ENCODE measurements at regions not wholly inside any gene's neighbourhood (a gene's known extent, or its start where the extent isn't known, plus 50 kb on each side); places are given as distances from the start of the nearest gene placed in this dataset.
"Not testable (repeated sequence)": the region's sequence is repeated elsewhere in the genome, so short reads cannot be mapped to it uniquely, and the experiment has no call there.

- not testable (repeated sequence) for DNase-seq (ENCODE audit: low read depth); H3K9ac ChIP-seq (ENCODE audit: low read length); H3K4me3 ChIP-seq (ENCODE audit: low read length); H3K9me3 ChIP-seq (ENCODE audit: control insufficient read depth, low read length); H3K4me1 ChIP-seq (ENCODE audit: control insufficient read depth, insufficient read depth, low read length); H3K27me3 ChIP-seq (replicated peaks; ENCODE audit: control insufficient read depth, insufficient read depth, low read length); H3K36me3 ChIP-seq (ENCODE audit: control insufficient read depth, insufficient read depth, low read length, severe bottlenecking)
Observed at GRCh38 chr13:72545895-72546294, 181.5 kb downstream of the MZT1 start.

DNA sequence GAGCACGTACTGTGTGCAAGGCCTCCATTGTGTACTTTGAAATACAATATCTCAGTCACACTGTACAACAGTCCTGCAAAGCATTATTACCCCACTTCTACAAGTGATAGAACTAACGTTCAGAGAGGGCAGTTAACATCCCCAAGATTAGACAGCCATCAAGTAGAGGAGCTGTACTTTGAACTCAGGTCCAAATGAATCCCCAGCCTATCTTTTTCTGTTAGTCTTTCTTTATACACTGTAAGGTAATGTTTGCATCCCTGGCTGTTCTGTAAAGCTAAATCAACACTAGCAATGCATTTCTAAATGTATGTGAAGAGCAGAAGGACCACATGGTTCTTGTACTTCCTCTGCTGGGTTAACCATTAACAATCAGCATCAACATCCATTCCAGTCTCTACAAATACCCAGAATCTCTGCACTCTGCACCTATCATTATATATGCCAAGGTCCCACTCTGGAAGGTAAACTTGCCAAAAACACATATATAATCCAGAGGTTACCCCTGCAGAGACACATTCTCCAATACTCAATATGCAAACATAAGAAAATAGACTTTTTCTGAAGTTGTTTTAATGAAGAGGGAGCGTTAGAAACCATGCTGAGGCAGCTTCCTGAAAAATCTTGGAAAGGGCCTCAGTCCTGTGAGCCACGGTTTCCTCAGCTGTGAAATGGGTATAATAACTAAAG, 182.3 kb downstream of the MZT1 start:
- H3K36me3 ChIP-seq (ENCODE audit: control insufficient read depth, insufficient read depth, low read length, severe bottlenecking) = no peaks in the 10 kb centered on the region
- H3K4me1 ChIP-seq (ENCODE audit: control insufficient read depth, insufficient read depth, low read length) = no peaks in the 10 kb centered on the region
- no peak overlapping the region for H3K9ac ChIP-seq (ENCODE audit: low read length)
- H3K27me3 ChIP-seq (replicated peaks; ENCODE audit: control insufficient read depth, insufficient read depth, low read length) = no peaks in the 10 kb centered on the region
- no peak overlapping the region for H3K4me3 ChIP-seq (ENCODE audit: low read length)
- H3K9me3 ChIP-seq (ENCODE audit: control insufficient read depth, low read length) = no peaks in the 10 kb centered on the region
- no peak for DNase-seq (ENCODE audit: low read depth)

GRCh38 chr13:72544042-72544441, 183.4 kb downstream of the MZT1 start:
- Histone ChIP-seq H3K27me3 (replicated peaks; ENCODE audit: control insufficient read depth, insufficient read depth, low read length) (no peaks in the 10 kb centered on the region), H3K9me3 (ENCODE audit: control insufficient read depth, low read length) (no peaks in the 10 kb centered on the region), H3K36me3 (ENCODE audit: control insufficient read depth, insufficient read depth, low read length, severe bottlenecking) (no peaks in the 10 kb centered on the region), H3K9ac (ENCODE audit: low read length) (no peak overlapping the region), H3K4me3 (ENCODE audit: low read length) (no peak overlapping the region), H3K4me1 (ENCODE audit: control insufficient read depth, insufficient read depth, low read length) (no peaks in the 10 kb centered on the region)
- DNase-seq (ENCODE audit: low read depth) = no peak

DNA sequence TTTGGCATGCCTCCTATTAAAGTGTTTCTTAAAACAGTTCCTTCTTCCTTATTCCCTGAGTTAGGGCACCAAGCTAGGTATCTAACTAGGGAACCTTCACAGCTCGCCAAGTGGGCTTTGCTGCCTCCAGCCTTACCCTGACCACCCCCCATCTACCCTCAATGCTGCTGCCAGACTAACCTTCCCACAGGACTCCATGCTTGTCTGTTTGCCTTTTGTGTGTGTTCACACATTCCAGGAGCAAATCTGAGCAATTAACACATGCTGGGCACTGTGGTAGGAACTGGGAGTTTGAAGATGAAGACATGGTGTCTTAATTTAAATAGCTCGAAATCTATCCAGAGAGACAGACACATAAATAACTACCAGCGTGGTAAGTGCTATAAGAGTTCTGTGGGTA, 185.2 kb downstream of the MZT1 start:
- no peak overlapping the region for H3K4me3 ChIP-seq (ENCODE audit: low read length)
- no peaks in the 10 kb centered on the region for H3K36me3 ChIP-seq (ENCODE audit: control insufficient read depth, insufficient read depth, low read length, severe bottlenecking)
- DNase-seq (ENCODE audit: low read depth) = no peak
- H3K9ac ChIP-seq (ENCODE audit: low read length) = no peak overlapping the region
- H3K9me3 ChIP-seq (ENCODE audit: control insufficient read depth, low read length) = no peaks in the 10 kb centered on the region
- H3K4me1 ChIP-seq (ENCODE audit: control insufficient read depth, insufficient read depth, low read length) = no peaks in the 10 kb centered on the region
- no peaks in the 10 kb centered on the region for H3K27me3 ChIP-seq (replicated peaks; ENCODE audit: control insufficient read depth, insufficient read depth, low read length)

- Histone ChIP-seq H3K36me3 (ENCODE audit: control insufficient read depth, insufficient read depth, low read length, severe bottlenecking) (no peaks in the 10 kb centered on the region), H3K4me3 (ENCODE audit: low read length) (no peak overlapping the region), H3K9ac (ENCODE audit: low read length) (no peak overlapping the region), H3K27me3 (replicated peaks; ENCODE audit: control insufficient read depth, insufficient read depth, low read length) (no peaks in the 10 kb centered on the region), H3K4me1 (ENCODE audit: control insufficient read depth, insufficient read depth, low read length) (no peaks in the 10 kb centered on the region), H3K9me3 (ENCODE audit: control insufficient read depth, low read length) (no peaks in the 10 kb centered on the region)
- DNase-seq (ENCODE audit: low read depth) = no peak
Observed at GRCh38 chr13:72541674-72542073, 185.8 kb downstream of the MZT1 start.

- H3K9ac ChIP-seq (ENCODE audit: low read length) = no peak overlapping the region
- DNase-seq (ENCODE audit: low read depth) = no peak
- no peaks in the 10 kb centered on the region for H3K9me3 ChIP-seq (ENCODE audit: control insufficient read depth, low read length)
- H3K4me3 ChIP-seq (ENCODE audit: low read length) = no peak overlapping the region
- no peaks in the 10 kb centered on the region for H3K27me3 ChIP-seq (replicated peaks; ENCODE audit: control insufficient read depth, insufficient read depth, low read length)
- H3K36me3 ChIP-seq (ENCODE audit: control insufficient read depth, insufficient read depth, low read length, severe bottlenecking) = no peaks in the 10 kb centered on the region
- H3K4me1 ChIP-seq (ENCODE audit: control insufficient read depth, insufficient read depth, low read length) = no peaks in the 10 kb centered on the region
Observed at GRCh38 chr13:72540881-72541280, 186.5 kb downstream of the MZT1 start.

DNA sequence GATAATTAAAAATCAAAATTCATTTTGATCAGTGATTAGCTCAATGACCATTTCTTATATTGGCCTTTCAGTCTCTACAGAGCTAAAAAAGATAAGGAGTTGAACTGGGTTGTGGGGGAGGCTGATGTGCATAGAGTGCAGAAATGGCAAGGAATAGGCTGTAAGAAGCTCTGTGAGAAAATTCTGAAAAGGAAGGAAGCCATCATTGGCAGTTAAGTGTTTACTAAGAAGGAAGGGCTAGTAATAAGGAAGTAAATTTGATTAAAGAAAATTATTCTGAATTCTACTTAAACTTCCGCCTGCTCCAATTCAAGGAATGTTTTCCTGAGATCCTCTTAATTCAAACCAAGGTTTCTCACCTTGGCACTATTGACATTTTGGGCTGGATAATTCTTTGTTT, 187.5 kb downstream of the MZT1 start:
- Histone ChIP-seq H3K4me3 (ENCODE audit: low read length) (no peak overlapping the region), H3K4me1 (ENCODE audit: control insufficient read depth, insufficient read depth, low read length) (no peaks in the 10 kb centered on the region), H3K27me3 (replicated peaks; ENCODE audit: control insufficient read depth, insufficient read depth, low read length) (no peaks in the 10 kb centered on the region), H3K9me3 (ENCODE audit: control insufficient read depth, low read length) (no peaks in the 10 kb centered on the region), H3K9ac (ENCODE audit: low read length) (no peak overlapping the region), H3K36me3 (ENCODE audit: control insufficient read depth, insufficient read depth, low read length, severe bottlenecking) (no peaks in the 10 kb centered on the region)
- no peak for DNase-seq (ENCODE audit: low read depth)

DNA sequence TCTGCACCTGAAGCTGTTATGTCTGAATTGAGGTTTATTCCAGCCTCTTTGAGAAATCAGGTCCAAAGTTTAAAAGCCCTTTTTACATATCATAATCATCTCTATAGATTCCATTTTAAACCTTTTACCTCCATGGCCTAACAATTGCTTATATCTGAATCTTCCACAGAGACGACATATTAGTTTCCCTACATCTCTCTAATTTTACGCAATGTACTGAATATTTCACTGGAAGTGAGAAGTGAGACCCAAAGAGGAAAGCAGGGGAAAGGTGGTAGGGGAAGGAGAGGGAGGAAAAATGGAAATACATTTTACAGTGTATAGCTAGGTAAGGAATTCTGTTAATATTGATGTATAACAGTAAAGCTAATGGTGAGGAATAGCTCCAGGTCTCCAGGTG, 189.6 kb downstream of the MZT1 start:
- Histone ChIP-seq H3K36me3 (ENCODE audit: control insufficient read depth, insufficient read depth, low read length, severe bottlenecking) (no peaks in the 10 kb centered on the region), H3K27me3 (replicated peaks; ENCODE audit: control insufficient read depth, insufficient read depth, low read length) (no peaks in the 10 kb centered on the region), H3K9ac (ENCODE audit: low read length) (no peak overlapping the region), H3K4me1 (ENCODE audit: control insufficient read depth, insufficient read depth, low read length) (no peaks in the 10 kb centered on the region), H3K4me3 (ENCODE audit: low read length) (no peak overlapping the region), H3K9me3 (ENCODE audit: control insufficient read depth, low read length) (no peaks in the 10 kb centered on the region)
- no peak for DNase-seq (ENCODE audit: low read depth)

DNA sequence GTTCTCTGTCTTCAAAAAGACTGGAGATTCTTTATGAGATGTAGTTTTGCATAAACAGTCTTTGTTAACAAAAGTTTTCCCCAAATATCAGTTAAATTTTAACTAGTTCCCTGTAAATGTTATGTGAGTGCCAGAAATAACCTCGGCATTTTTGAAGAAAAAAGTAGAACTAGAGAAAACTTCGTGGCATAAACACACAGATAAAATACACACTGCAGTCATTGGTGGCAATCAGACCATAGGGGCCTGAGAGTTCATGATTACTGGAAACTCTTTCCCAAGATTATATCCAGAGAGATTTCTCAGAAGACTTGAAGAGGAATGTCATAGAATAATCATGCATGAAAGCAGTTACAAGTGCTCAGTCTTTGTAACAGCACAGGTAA, 190.0 kb downstream of the MZT1 start:
- H3K9me3 ChIP-seq (ENCODE audit: control insufficient read depth, low read length) = no peaks in the 10 kb centered on the region

DNA sequence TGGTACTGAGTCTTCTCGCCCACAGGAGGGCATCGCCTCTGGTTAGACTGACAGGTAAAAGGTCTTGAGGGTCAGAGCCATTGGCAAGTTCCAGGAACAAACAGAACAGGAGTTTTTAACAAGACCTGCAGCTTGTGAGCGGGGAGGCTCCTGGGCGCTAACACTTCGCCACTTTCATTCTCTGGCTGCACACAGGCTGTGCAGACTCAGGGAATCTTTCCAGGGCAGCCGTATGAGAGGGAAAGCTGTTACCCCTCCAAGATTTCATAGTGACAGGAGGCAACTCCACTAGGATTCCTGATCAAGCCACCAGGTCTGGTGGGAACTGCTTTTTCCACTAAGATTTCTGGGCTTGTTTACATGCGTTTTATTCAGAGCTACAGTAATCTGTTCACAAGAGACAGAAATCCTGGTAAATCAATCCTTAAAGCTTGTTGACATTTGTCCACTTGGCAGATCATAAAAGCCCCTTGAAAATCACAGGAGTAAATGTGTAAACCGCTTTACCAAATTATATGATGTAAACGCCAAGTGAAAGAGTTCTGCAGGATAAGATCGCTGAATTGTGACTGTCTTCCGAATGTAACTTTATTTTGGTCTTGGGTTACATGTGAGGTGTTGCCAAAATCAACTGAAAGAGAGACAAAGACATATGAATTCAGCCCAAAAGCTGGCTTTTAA, 190.6 kb downstream of the MZT1 start:
- Histone ChIP-seq H3K9ac (ENCODE audit: low read length) (no peak overlapping the region), H3K9me3 (ENCODE audit: control insufficient read depth, low read length) (no peaks in the 10 kb centered on the region), H3K27me3 (replicated peaks; ENCODE audit: control insufficient read depth, insufficient read depth, low read length) (no peaks in the 10 kb centered on the region), H3K4me1 (ENCODE audit: control insufficient read depth, insufficient read depth, low read length) (no peaks in the 10 kb centered on the region), H3K4me3 (ENCODE audit: low read length) (no peak overlapping the region), H3K36me3 (ENCODE audit: control insufficient read depth, insufficient read depth, low read length, severe bottlenecking) (no peaks in the 10 kb centered on the region)
- DNase-seq (ENCODE audit: low read depth) = no peak

More for the DNA sequence above, 190.0 kb downstream of the MZT1 start:
- no peak overlapping the region for H3K9ac ChIP-seq (ENCODE audit: low read length)
- no peaks in the 10 kb centered on the region for H3K27me3 ChIP-seq (replicated peaks; ENCODE audit: control insufficient read depth, insufficient read depth, low read length)
- H3K36me3 ChIP-seq (ENCODE audit: control insufficient read depth, insufficient read depth, low read length, severe bottlenecking) = no peaks in the 10 kb centered on the region
- no peak for DNase-seq (ENCODE audit: low read depth)
- no peak overlapping the region for H3K4me3 ChIP-seq (ENCODE audit: low read length)
- no peaks in the 10 kb centered on the region for H3K4me1 ChIP-seq (ENCODE audit: control insufficient read depth, insufficient read depth, low read length)

- H3K27me3 ChIP-seq (replicated peaks; ENCODE audit: control insufficient read depth, insufficient read depth, low read length) = no peaks in the 10 kb centered on the region
- H3K36me3 ChIP-seq (ENCODE audit: control insufficient read depth, insufficient read depth, low read length, severe bottlenecking) = no peaks in the 10 kb centered on the region
- no peak for DNase-seq (ENCODE audit: low read depth)
- H3K4me1 ChIP-seq (ENCODE audit: control insufficient read depth, insufficient read depth, low read length) = no peaks in the 10 kb centered on the region
- no peaks in the 10 kb centered on the region for H3K9me3 ChIP-seq (ENCODE audit: control insufficient read depth, low read length)
- H3K9ac ChIP-seq (ENCODE audit: low read length) = no peak overlapping the region
- no peak overlapping the region for H3K4me3 ChIP-seq (ENCODE audit: low read length)
Observed at GRCh38 chr13:72534951-72535640, 192.3 kb downstream of the MZT1 start.

Data from adipocyte (in vitro differentiated cells).